ENCODE measurements at regions not wholly inside any gene's neighbourhood (a gene's known extent, or its start where the extent isn't known, plus 50 kb on each side); places are given as distances from the start of the nearest gene placed in this dataset.
"Not testable (repeated sequence)": the region's sequence is repeated elsewhere in the genome, so short reads cannot be mapped to it uniquely, and the experiment has no call there.

- WGBS, 2 experiments = 100% methylated on average over 1 of the region's 1 CpG
- H3K4me1 ChIP-seq (ENCODE audit: control insufficient read depth, insufficient read depth, low read length) = no peaks in the 10 kb centered on the region
- no peaks in the 10 kb centered on the region for H3K36me3 ChIP-seq (ENCODE audit: control insufficient read depth, insufficient read depth, low read length)
- H3K4me3 ChIP-seq (ENCODE audit: insufficient read depth, low read depth, low read length) = no peak overlapping the region
- no peaks in the 10 kb centered on the region for H3K27me3 ChIP-seq (ENCODE audit: control insufficient read depth, insufficient read depth, low read length, poor library complexity, severe bottlenecking)
- no peaks in the 10 kb centered on the region for H3K9me3 ChIP-seq (ENCODE audit: control insufficient read depth, low read length)
- no peak overlapping the region for H3K27ac ChIP-seq (ENCODE audit: insufficient read depth, low read depth, low read length, poor library complexity, severe bottlenecking)
These were observed 1668.0 kb upstream of the C9orf72 start for GRCh38 chr9:29241320-29241719.

DNA sequence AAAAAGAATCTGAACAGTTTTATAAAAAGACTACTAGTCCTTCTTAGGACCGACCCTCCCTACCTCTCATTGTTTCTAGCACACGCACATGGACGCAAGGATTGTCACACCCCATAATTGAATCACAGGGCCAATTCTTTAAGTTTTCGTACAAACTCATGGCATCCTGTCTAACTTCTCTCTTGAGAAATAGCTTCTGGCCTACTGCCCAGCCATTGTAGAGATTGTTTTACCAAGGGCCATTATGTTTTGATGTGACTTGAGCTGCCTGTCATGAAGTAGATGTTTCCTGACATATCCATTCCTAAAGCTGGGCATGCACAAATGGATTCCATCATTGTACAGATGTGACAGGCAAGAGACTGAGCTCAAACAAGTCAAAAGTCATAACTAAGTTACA lies 1672.1 kb upstream of the C9orf72 start:
- 98% methylated on average over 4 of the region's 4 CpGs for WGBS, 2 experiments
- Histone ChIP-seq H3K27ac (ENCODE audit: insufficient read depth, low read depth, low read length, poor library complexity, severe bottlenecking) (no peak overlapping the region), H3K36me3 (ENCODE audit: control insufficient read depth, insufficient read depth, low read length) (no peaks in the 10 kb centered on the region), H3K27me3 (ENCODE audit: control insufficient read depth, insufficient read depth, low read length, poor library complexity, severe bottlenecking) (no peaks in the 10 kb centered on the region), H3K4me3 (ENCODE audit: insufficient read depth, low read depth, low read length) (no peak overlapping the region), H3K4me1 (ENCODE audit: control insufficient read depth, insufficient read depth, low read length) (no peaks in the 10 kb centered on the region), H3K9me3 (ENCODE audit: control insufficient read depth, low read length) (no peaks in the 10 kb centered on the region)

GRCh38 chr9:29270400-29270799 lies 1697.1 kb upstream of the C9orf72 start:
- not testable (repeated sequence) for H3K4me1 ChIP-seq (ENCODE audit: control insufficient read depth, insufficient read depth, low read length); H3K27me3 ChIP-seq (ENCODE audit: control insufficient read depth, insufficient read depth, low read length, poor library complexity, severe bottlenecking); H3K9me3 ChIP-seq (ENCODE audit: control insufficient read depth, low read length); H3K4me3 ChIP-seq (ENCODE audit: insufficient read depth, low read depth, low read length); H3K27ac ChIP-seq (ENCODE audit: insufficient read depth, low read depth, low read length, poor library complexity, severe bottlenecking); H3K36me3 ChIP-seq (ENCODE audit: control insufficient read depth, insufficient read depth, low read length)
- 92 to 97% methylated on average over 7 to 8 of the region's 8 CpGs for WGBS, 2 experiments

DNA sequence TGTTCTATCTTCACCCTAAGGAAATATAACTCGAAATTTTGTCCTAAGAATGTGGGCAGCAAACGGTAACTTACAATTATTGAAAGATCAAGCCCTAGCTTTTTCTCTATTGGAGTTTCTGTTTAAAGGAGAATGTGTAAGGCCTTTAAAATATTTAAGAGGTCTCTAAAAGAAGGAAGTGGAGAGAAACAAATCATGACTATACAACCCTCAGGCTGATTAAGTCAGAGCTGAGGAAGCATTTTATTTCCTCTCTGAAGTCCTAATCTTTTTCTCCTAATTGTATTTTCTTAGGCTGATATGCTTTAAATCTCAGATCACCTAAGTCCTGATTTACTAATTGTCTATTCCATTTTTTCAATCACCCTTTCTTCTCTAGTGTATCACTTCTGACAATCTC lies 1708.8 kb upstream of the C9orf72 start:
- H3K4me3 ChIP-seq (ENCODE audit: insufficient read depth, low read depth, low read length) = no peak overlapping the region
- H3K4me1 ChIP-seq (ENCODE audit: control insufficient read depth, insufficient read depth, low read length) = no peaks in the 10 kb centered on the region
- H3K27me3 ChIP-seq (ENCODE audit: control insufficient read depth, insufficient read depth, low read length, poor library complexity, severe bottlenecking) = no peaks in the 10 kb centered on the region
- no peak overlapping the region for H3K27ac ChIP-seq (ENCODE audit: insufficient read depth, low read depth, low read length, poor library complexity, severe bottlenecking)
- WGBS, 2 experiments = 83 to 100% methylated on average over 1 to 2 of the region's 2 CpGs
- no peaks in the 10 kb centered on the region for H3K36me3 ChIP-seq (ENCODE audit: control insufficient read depth, insufficient read depth, low read length)
- no peaks in the 10 kb centered on the region for H3K9me3 ChIP-seq (ENCODE audit: control insufficient read depth, low read length)

- no peaks in the 10 kb centered on the region for H3K36me3 ChIP-seq (ENCODE audit: control insufficient read depth, insufficient read depth, low read length)
These were observed 1712.5 kb upstream of the C9orf72 start for GRCh38 chr9:29285818-29286217.

GRCh38 chr9:29289365-29289764 lies 1716.1 kb upstream of the C9orf72 start:
- Histone ChIP-seq H3K27ac (ENCODE audit: insufficient read depth, low read depth, low read length, poor library complexity, severe bottlenecking) (no peak overlapping the region), H3K4me3 (ENCODE audit: insufficient read depth, low read depth, low read length) (no peak overlapping the region), H3K27me3 (ENCODE audit: control insufficient read depth, insufficient read depth, low read length, poor library complexity, severe bottlenecking) (no peaks in the 10 kb centered on the region), H3K36me3 (ENCODE audit: control insufficient read depth, insufficient read depth, low read length) (no peaks in the 10 kb centered on the region), H3K9me3 (ENCODE audit: control insufficient read depth, low read length) (peaks cover 5% of the 10 kb centered on the region), H3K4me1 (ENCODE audit: control insufficient read depth, insufficient read depth, low read length) (no peaks in the 10 kb centered on the region)
- 78 to 82% methylated on average over 4 of the region's 4 CpGs for WGBS, 2 experiments

More at GRCh38 chr9:29285818-29286217, 1712.5 kb upstream of the C9orf72 start:
- no peaks in the 10 kb centered on the region for H3K9me3 ChIP-seq (ENCODE audit: control insufficient read depth, low read length)
- no peak overlapping the region for H3K4me3 ChIP-seq (ENCODE audit: insufficient read depth, low read depth, low read length)
- WGBS, 2 experiments = 42 to 54% methylated on average over 3 of the region's 3 CpGs
- no peaks in the 10 kb centered on the region for H3K4me1 ChIP-seq (ENCODE audit: control insufficient read depth, insufficient read depth, low read length)
- H3K27me3 ChIP-seq (ENCODE audit: control insufficient read depth, insufficient read depth, low read length, poor library complexity, severe bottlenecking) = no peaks in the 10 kb centered on the region
- no peak overlapping the region for H3K27ac ChIP-seq (ENCODE audit: insufficient read depth, low read depth, low read length, poor library complexity, severe bottlenecking)

- H3K36me3 ChIP-seq (ENCODE audit: control insufficient read depth, insufficient read depth, low read length) = no peaks in the 10 kb centered on the region
- no peaks in the 10 kb centered on the region for H3K4me1 ChIP-seq (ENCODE audit: control insufficient read depth, insufficient read depth, low read length)
- WGBS, 2 experiments = 84 to 91% methylated on average over 1 of the region's 1 CpG
- H3K27me3 ChIP-seq (ENCODE audit: control insufficient read depth, insufficient read depth, low read length, poor library complexity, severe bottlenecking) = no peaks in the 10 kb centered on the region
- peaks cover 5% of the 10 kb centered on the region for H3K9me3 ChIP-seq (ENCODE audit: control insufficient read depth, low read length)
- no peak overlapping the region for H3K4me3 ChIP-seq (ENCODE audit: insufficient read depth, low read depth, low read length)
- no peak overlapping the region for H3K27ac ChIP-seq (ENCODE audit: insufficient read depth, low read depth, low read length, poor library complexity, severe bottlenecking)
These were observed 1717.2 kb upstream of the C9orf72 start for GRCh38 chr9:29290516-29290915.

GRCh38 chr9:29297592-29297991 lies 1724.3 kb upstream of the C9orf72 start:
- WGBS, 2 experiments = 90 to 97% methylated on average over 2 of the region's 2 CpGs
- H3K27me3 ChIP-seq (ENCODE audit: control insufficient read depth, insufficient read depth, low read length, poor library complexity, severe bottlenecking) = no peaks in the 10 kb centered on the region

GRCh38 chr9:29311221-29311620 lies 1737.9 kb upstream of the C9orf72 start:
- 90 to 92% methylated on average over 2 of the region's 3 CpGs for WGBS, 2 experiments
- no peak overlapping the region for H3K4me3 ChIP-seq (ENCODE audit: insufficient read depth, low read depth, low read length)
- no peaks in the 10 kb centered on the region for H3K36me3 ChIP-seq (ENCODE audit: control insufficient read depth, insufficient read depth, low read length)
- H3K4me1 ChIP-seq (ENCODE audit: control insufficient read depth, insufficient read depth, low read length) = no peaks in the 10 kb centered on the region
- H3K9me3 ChIP-seq (ENCODE audit: control insufficient read depth, low read length) = no peaks in the 10 kb centered on the region
- no peaks in the 10 kb centered on the region for H3K27me3 ChIP-seq (ENCODE audit: control insufficient read depth, insufficient read depth, low read length, poor library complexity, severe bottlenecking)
- H3K27ac ChIP-seq (ENCODE audit: insufficient read depth, low read depth, low read length, poor library complexity, severe bottlenecking) = no peak overlapping the region

More at GRCh38 chr9:29297592-29297991, 1724.3 kb upstream of the C9orf72 start:
- Histone ChIP-seq H3K4me1 (ENCODE audit: control insufficient read depth, insufficient read depth, low read length) (no peaks in the 10 kb centered on the region), H3K9me3 (ENCODE audit: control insufficient read depth, low read length) (peaks cover 3% of the 10 kb centered on the region), H3K36me3 (ENCODE audit: control insufficient read depth, insufficient read depth, low read length) (no peaks in the 10 kb centered on the region), H3K4me3 (ENCODE audit: insufficient read depth, low read depth, low read length) (no peak overlapping the region), H3K27ac (ENCODE audit: insufficient read depth, low read depth, low read length, poor library complexity, severe bottlenecking) (no peak overlapping the region)

- Histone ChIP-seq H3K9me3 (ENCODE audit: control insufficient read depth, low read length) (no peaks in the 10 kb centered on the region), H3K4me3 (ENCODE audit: insufficient read depth, low read depth, low read length) (no peak overlapping the region), H3K4me1 (ENCODE audit: control insufficient read depth, insufficient read depth, low read length) (no peaks in the 10 kb centered on the region), H3K36me3 (ENCODE audit: control insufficient read depth, insufficient read depth, low read length) (no peaks in the 10 kb centered on the region), H3K27ac (ENCODE audit: insufficient read depth, low read depth, low read length, poor library complexity, severe bottlenecking) (no peak overlapping the region), H3K27me3 (ENCODE audit: control insufficient read depth, insufficient read depth, low read length, poor library complexity, severe bottlenecking) (no peaks in the 10 kb centered on the region)
- 87 to 97% methylated on average over 2 of the region's 3 CpGs for WGBS, 2 experiments
These were observed 1739.0 kb upstream of the C9orf72 start for GRCh38 chr9:29312327-29312726.

Data from ectodermal cell (in vitro differentiated cells).